GM11168 (cell line): ENCODE measurements at regions not wholly inside any gene's neighbourhood (a gene's known extent, or its start where the extent isn't known, plus 50 kb on each side); places are given as distances from the start of the nearest gene placed in this dataset.
"Not testable (repeated sequence)": the region's sequence is repeated elsewhere in the genome, so short reads cannot be mapped to it uniquely, and the experiment has no call there.

Experiments
- in situ Hi-C: fragments of 300-500 bp; cut with MboI; formaldehyde crosslinking; loops from one replicate; pipeline ENCODE4 v1.12.0; 2022; ENCODE audit warnings: low sequenced_read_pairs; ENCODE audit not compliant: unreplicated experiment

- in situ Hi-C loops, result no loop called here
Measured at GRCh38 chr3:36175113-36175812, 205.0 kb upstream of the STAC start.

GRCh38 chr3:36175916-36176461 is 204.3 kb upstream of the STAC start:
- in situ Hi-C loops, result no loop called here

GRCh38 chr3:36178018-36178417 is 202.3 kb upstream of the STAC start:
- in situ Hi-C loops, result no loop called here

GRCh38 chr3:36182024-36182423 is 198.3 kb upstream of the STAC start:
- in situ Hi-C loops, result no loop called here

GRCh38 chr3:36187197-36187596 is 193.1 kb upstream of the STAC start:
- in situ Hi-C loops, result not testable (repeated sequence)

- in situ Hi-C loops, result no loop called here
Measured at GRCh38 chr3:36192901-36193300, 187.4 kb upstream of the STAC start.

GRCh38 chr3:36193448-36193847 is 186.9 kb upstream of the STAC start:
- in situ Hi-C loops, result no loop called here

- in situ Hi-C loops, result no loop called here
Measured at GRCh38 chr3:36196058-36196457, 184.2 kb upstream of the STAC start.

- in situ Hi-C loops, result no loop called here
Measured at GRCh38 chr3:36197151-36197550, 183.2 kb upstream of the STAC start.

GRCh38 chr3:36201546-36201945 is 178.8 kb upstream of the STAC start:
- in situ Hi-C loops, result no loop called here

- in situ Hi-C loops, result no loop called here
Measured at GRCh38 chr3:36206956-36207580, 173.2 kb upstream of the STAC start.

GRCh38 chr3:36210840-36211651 is 169.3 kb upstream of the STAC start:
- in situ Hi-C loops, result no loop called here

- in situ Hi-C loops, result no loop called here
Measured at GRCh38 chr3:36211652-36211999, 168.7 kb upstream of the STAC start.

GRCh38 chr3:36212251-36212650 is 168.1 kb upstream of the STAC start:
- in situ Hi-C loops, result no loop called here

GRCh38 chr3:36214460-36214859 is 165.8 kb upstream of the STAC start:
- in situ Hi-C loops, result no loop called here

- in situ Hi-C loops, result no loop called here
Measured at GRCh38 chr3:36215241-36215640, 165.1 kb upstream of the STAC start.

- in situ Hi-C loops, result no loop called here
Measured at GRCh38 chr3:36219398-36219797, 160.9 kb upstream of the STAC start.

GRCh38 chr3:36220173-36220572 is 160.1 kb upstream of the STAC start:
- in situ Hi-C loops, result no loop called here

GRCh38 chr3:36221975-36222374 is 158.3 kb upstream of the STAC start:
- in situ Hi-C loops, result no loop called here

GRCh38 chr3:36227980-36228379 is 152.3 kb upstream of the STAC start:
- in situ Hi-C loops, result no loop called here

GRCh38 chr3:36229496-36229895 is 150.8 kb upstream of the STAC start:
- in situ Hi-C loops, result no loop called here
